ENCODE measurements at regions not wholly inside any gene's neighbourhood (a gene's known extent, or its start where the extent isn't known, plus 50 kb on each side); places are given as distances from the start of the nearest gene placed in this dataset.

DNA sequence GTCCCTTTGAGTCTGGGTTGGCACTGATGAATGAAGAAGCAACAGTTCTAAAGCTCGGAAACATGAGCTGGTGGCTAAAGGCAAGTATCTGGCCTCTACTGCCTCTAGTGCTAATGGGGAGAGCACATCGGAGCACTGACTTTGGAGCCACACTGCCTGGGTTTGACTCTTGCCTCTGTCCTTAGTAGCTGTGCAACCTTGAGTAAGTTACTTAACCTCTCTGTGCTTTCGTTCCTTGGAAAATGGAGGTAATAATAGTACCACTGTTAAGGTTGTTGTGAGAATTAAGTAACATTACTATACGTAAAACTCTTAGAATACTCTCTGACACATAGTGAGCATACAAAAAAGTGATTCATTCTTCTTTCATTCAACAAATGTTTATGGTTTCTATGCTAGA lies 211.2 kb downstream of the ATG4C start:
- TF ChIP-seq POLR2A (IDR thresholded peaks at IDR 0.05), result no peak
- TF ChIP-seq, protein P1, sequence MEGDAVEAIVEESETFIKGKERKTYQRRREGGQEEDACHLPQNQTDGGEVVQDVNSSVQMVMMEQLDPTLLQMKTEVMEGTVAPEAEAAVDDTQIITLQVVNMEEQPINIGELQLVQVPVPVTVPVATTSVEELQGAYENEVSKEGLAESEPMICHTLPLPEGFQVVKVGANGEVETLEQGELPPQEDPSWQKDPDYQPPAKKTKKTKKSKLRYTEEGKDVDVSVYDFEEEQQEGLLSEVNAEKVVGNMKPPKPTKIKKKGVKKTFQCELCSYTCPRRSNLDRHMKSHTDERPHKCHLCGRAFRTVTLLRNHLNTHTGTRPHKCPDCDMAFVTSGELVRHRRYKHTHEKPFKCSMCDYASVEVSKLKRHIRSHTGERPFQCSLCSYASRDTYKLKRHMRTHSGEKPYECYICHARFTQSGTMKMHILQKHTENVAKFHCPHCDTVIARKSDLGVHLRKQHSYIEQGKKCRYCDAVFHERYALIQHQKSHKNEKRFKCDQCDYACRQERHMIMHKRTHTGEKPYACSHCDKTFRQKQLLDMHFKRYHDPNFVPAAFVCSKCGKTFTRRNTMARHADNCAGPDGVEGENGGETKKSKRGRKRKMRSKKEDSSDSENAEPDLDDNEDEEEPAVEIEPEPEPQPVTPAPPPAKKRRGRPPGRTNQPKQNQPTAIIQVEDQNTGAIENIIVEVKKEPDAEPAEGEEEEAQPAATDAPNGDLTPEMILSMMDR (IDR thresholded peaks at IDR 0.05 in 4 of 5, conservative IDR thresholded peaks at IDR 0.05 in 1 of 5), result no peak

Data from gastrocnemius medialis (tissue), 4 donors.